Fibroblast of pulmonary artery (primary cell): ENCODE measurements at regions not wholly inside any gene's neighbourhood (a gene's known extent, or its start where the extent isn't known, plus 50 kb on each side); places are given as distances from the start of the nearest gene placed in this dataset.

Experiments used
- DNase-seq: peaks from one replicate; pipeline ENCODE4 v3.0.0-alpha.2; 2010; ENCODE audit warnings: low read depth
- H3K4me3 ChIP-seq: replicated peaks from 2 replicates; pipeline ENCODE4 v1.5.1; 2011; ENCODE audit warnings: low read depth, mild to moderate bottlenecking, control low read depth, low read length, moderate library complexity
- TF ChIP-seq, protein P1 (sequence below): IDR thresholded peaks from 2 replicates; pipeline ENCODE4 v1.5.1; 2011; ENCODE audit warnings: mild to moderate bottlenecking, control low read depth, low read length, inconsistent platforms; ENCODE audit errors: missing control alignments

DNA sequence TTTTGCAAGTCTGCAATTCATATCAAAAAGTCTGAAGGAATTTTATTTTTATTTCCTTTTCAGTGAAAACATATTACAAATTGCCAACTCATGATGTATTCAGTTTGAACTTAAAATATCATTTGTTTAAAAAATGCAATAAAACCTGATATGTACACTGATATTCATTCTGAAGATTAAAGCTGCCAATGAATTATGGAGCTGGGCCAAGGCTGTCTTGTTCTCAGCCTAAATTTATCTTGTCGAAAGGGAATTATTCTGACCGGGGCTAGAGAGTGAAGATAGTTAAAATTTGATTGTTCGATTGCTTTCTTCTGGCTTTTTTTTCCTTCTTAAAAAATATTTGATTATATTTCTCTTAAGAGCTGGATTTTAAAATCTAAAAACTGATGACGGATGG lies 54.0 kb upstream of the RBFOX1 start:
- no peak for DNase-seq
- no peak overlapping the region for H3K4me3 ChIP-seq
- TF ChIP-seq, protein P1, sequence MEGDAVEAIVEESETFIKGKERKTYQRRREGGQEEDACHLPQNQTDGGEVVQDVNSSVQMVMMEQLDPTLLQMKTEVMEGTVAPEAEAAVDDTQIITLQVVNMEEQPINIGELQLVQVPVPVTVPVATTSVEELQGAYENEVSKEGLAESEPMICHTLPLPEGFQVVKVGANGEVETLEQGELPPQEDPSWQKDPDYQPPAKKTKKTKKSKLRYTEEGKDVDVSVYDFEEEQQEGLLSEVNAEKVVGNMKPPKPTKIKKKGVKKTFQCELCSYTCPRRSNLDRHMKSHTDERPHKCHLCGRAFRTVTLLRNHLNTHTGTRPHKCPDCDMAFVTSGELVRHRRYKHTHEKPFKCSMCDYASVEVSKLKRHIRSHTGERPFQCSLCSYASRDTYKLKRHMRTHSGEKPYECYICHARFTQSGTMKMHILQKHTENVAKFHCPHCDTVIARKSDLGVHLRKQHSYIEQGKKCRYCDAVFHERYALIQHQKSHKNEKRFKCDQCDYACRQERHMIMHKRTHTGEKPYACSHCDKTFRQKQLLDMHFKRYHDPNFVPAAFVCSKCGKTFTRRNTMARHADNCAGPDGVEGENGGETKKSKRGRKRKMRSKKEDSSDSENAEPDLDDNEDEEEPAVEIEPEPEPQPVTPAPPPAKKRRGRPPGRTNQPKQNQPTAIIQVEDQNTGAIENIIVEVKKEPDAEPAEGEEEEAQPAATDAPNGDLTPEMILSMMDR: no peak

DNA sequence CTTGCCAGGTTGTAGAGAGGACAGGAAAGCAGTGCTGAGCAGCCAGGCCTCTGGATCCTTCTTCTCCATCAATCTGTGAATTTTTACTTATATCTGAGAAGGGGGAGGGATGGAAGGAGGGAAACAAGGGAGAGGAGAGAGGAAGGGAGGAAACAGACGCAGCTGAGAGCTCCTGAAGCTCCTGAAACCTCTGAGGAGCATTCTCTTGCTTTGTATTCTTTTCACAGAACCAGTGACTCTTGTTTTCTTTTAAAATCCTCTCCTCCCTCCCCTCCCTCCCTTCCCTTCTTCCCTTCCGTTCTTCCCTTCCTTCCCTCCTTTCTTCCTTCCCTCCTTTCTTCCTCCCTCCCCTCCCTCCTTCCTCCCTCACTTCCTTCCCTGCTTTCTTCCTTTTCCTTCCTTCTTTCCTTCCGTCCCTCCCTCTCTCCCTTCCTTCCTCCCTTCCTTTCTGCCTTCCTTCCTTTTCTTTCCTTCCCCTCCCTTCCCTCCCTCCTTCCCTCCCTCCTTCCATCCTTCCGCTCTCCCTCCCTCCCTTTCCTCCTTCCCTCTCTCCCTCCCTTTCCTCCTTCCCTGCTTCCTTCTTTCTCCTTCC lies 60.0 kb upstream of the RBFOX1 start:
- DNase-seq: no peak
- H3K4me3 ChIP-seq: no peak overlapping the region
- TF ChIP-seq, protein P1: no peak

DNA sequence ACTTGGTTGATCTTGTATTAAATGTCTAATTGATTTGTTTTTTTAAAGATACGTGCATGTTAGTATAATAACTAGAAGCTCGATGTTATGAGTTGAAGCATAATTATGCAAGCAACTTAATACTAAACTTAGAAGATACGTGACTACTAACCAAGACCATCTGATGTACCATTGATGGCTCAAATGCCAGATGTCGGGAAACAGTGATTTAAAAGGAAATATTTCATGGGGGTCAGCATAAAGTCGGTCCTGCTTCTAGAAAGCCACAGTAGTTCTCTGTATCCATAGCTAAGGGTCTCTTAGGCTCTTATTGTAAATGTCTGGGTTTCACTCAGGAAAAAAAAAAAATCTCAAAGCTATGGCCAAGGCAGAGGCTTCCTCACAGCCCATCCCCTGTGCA lies 61.2 kb upstream of the RBFOX1 start:
- TF ChIP-seq, protein P1: no peak
- no peak for DNase-seq
- H3K4me3 ChIP-seq: no peak overlapping the region

DNA sequence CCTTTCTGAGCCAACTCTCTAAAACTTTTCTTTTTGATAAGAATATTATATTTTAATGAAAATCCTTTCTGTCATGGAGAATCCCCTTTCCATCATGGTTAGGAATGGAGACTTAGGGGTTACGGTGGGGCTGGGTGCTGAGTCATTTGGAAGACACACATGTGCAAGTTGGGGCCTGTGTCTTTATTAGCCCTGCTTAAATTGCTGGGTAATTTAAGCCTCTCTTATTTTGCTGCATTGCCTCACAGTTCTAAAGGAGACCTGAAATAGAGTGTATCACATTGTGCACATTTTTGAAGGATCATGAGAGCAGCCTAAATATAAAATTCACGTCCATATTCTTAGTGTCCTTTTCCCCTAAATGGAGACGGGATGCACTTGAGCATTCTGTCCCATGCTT lies 61.8 kb upstream of the RBFOX1 start:
- TF ChIP-seq, protein P1: no peak
- DNase-seq: no peak
- no peak overlapping the region for H3K4me3 ChIP-seq

DNA sequence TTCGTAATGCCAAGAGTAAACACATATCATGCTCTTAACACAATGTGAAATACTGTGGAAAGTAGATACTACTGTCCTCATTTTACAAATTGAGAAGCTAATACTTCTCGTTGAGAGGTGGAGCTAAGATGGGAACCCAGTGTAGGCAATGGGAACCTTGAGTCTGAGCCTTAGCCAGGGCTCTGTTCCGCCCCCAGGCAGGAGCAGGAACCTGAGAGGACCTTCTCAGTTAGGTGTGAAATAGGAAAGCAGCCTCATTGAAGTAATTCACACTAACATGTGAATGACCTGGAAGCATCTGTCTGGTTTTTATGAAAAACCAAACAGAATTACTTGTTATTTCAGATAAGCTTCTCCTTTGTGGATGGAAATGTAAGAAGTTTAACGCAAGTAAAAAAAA lies 62.6 kb upstream of the RBFOX1 start:
- no peak for DNase-seq
- H3K4me3 ChIP-seq: no peak overlapping the region
- TF ChIP-seq, protein P1: no peak

DNA sequence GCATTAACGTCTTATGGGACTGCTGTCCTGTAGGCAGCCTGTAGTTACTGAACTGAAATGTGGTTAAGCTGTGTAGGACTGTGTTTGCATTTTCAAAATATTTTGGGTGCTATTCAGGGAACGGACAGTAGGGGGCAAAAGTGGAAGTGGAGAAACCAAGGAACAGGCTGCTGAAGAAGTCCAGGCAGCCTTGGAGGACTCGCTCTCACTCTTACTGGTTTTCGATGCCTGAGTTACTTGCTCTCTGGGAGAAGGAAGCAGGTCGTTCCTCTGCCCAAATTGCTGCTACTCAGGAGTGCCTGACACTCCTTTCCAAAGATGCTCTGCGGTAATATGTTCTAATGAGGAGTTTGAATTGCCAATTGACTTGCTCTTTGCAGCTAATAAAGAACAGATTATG lies 64.5 kb upstream of the RBFOX1 start:
- DNase-seq: no peak
- TF ChIP-seq, protein P1: peak; percentile 26
- H3K4me3 ChIP-seq: no peak overlapping the region

DNA sequence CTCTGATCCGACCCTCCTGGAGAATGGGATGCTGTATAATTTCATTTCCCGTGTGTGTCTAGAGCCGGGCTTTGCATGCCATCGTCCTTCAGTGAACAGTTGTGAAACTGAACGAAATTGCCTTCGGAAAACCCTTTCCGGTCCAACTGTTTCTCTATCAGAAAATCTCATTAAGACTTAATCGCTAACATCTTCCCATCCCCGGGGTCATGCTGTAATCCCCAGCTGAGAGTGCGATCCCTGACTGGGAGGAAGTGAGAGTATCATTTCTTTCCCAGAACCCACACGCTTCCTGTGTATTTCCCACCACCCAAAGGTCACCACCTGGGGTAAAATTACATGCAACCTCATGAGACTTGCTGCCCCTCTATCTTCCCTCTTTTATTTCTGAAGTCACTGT lies 75.6 kb upstream of the RBFOX1 start:
- no peak overlapping the region for H3K4me3 ChIP-seq
- no peak for DNase-seq
- TF ChIP-seq, protein P1: no peak
